ENCODE measurements at regions not wholly inside any gene's neighbourhood (a gene's known extent, or its start where the extent isn't known, plus 50 kb on each side); places are given as distances from the start of the nearest gene placed in this dataset.
"Not testable (repeated sequence)": the region's sequence is repeated elsewhere in the genome, so short reads cannot be mapped to it uniquely, and the experiment has no call there.

DNA sequence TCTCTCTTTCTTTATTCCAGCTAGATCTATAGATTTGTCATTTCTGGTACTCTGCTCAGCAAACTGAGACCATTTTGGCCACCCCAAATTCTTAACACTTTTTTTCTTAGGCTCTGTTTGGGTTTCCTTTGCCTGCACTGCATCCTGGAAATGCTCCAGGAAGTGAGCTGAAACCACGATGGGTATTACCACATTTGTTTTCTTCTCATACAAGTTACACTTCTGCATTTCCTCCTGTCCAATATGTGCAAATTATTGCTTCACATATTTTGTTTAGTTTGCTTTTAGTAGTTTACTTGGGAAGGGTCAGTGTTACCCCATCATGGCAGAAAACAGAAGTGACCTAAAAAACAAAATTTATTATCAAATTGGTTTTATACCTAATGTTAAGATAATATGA, 498.6 kb upstream of the GRIN3A start:
- Histone ChIP-seq H3K27ac (ENCODE audit: low read depth, low read length) (no peak overlapping the region), H3K56ac (replicated peaks; ENCODE audit: insufficient read length, low read depth, low read length) (no peak overlapping the region), H2BK120ac (replicated peaks; ENCODE audit: low read depth, low read length) (no peak overlapping the region), H3K23ac (ENCODE audit: insufficient read length) (no peak overlapping the region), H3K18ac (ENCODE audit: extremely low read depth, low read length) (no peak overlapping the region), H2BK12ac (ENCODE audit: low read depth, low read length) (no peak overlapping the region), H3K4me1 (replicated peaks in 1 of 4; ENCODE audit: control insufficient read depth in 3 of 4, insufficient read depth in 4 of 4, low read length in 3 of 4) (no peaks in the 10 kb centered on the region), H2BK20ac (ENCODE audit: low read length) (no peak overlapping the region), H2BK15ac (ENCODE audit: low read length) (no peak overlapping the region), H2BK5ac (ENCODE audit: low read depth, low read length) (no peak overlapping the region), H3K79me1 (ENCODE audit: low read depth, low read length) (no peaks in the 10 kb centered on the region), H3K36me3 (ENCODE audit: control insufficient read depth in 2 of 4, insufficient read depth in 4 of 4, low read length in 3 of 4) (no peaks in the 10 kb centered on the region), H3K27me3 (replicated peaks in 1 of 4; ENCODE audit: control insufficient read depth in 3 of 4, extremely low read depth in 1 of 4, insufficient read depth in 3 of 4, low read length in 3 of 4) (no peaks in the 10 kb centered on the region), H3K4me3 (ENCODE audit: extremely low read depth in 1 of 4, insufficient read depth in 2 of 4, low read depth in 3 of 4, low read length in 4 of 4) (no peak overlapping the region), H3K23me2 (ENCODE audit: low read depth, low read length) (no peaks in the 10 kb centered on the region), H4K91ac (replicated peaks; ENCODE audit: insufficient read length, low read length) (no peak overlapping the region), H2AK5ac (ENCODE audit: low read depth, low read length) (no peak overlapping the region), H3K9ac (replicated peaks in 1 of 4; ENCODE audit: extremely low read depth in 1 of 4, low read depth in 3 of 4, low read length in 3 of 4) (no peak overlapping the region), H3K14ac (ENCODE audit: insufficient read length) (no peak overlapping the region), H3K4me2 (ENCODE audit: insufficient read depth in 1 of 2, low read depth in 2 of 2, low read length in 2 of 2) (no peak overlapping the region), H3K79me2 (ENCODE audit: control insufficient read depth in 1 of 2, insufficient read depth in 2 of 2, low read length in 2 of 2) (no peaks in the 10 kb centered on the region), H4K20me1 (replicated peaks in 1 of 2; ENCODE audit: control insufficient read depth in 1 of 2, insufficient read depth in 2 of 2, low read length in 2 of 2) (no peaks in the 10 kb centered on the region), H2AFZ (ENCODE audit: low read length) (no peak overlapping the region), H4K8ac (ENCODE audit: extremely low read depth, insufficient read depth, low read length) (no peak overlapping the region), H3K4ac (replicated peaks; ENCODE audit: insufficient read length, low read depth, low read length) (no peak overlapping the region), H3K9me3 (ENCODE audit: insufficient read depth in 2 of 2, low read depth in 1 of 2, low read length in 1 of 2) (no peaks in the 10 kb centered on the region), H4K5ac (ENCODE audit: insufficient read length, low read depth, low read length) (no peak overlapping the region)
- DNase-seq (ENCODE audit: low read depth in 1 of 2, low spot score in 2 of 2) (no peak), FAIRE-seq (no peak)
- ChIA-PET POLR2A (ENCODE audit: partially characterized antibody) (no interaction called here), CTCF (ENCODE audit: partially characterized antibody) (no interaction called here)
- no peak for TF ChIP-seq SP2 (IDR thresholded peaks at IDR 0.05; ENCODE audit: low read length)
- 81% methylated on average over 1 of the region's 1 CpG; no CpG with 5 or more reads in 1 of the 2 experiments for WGBS, 2 experiments (ENCODE audit: extremely low coverage in 1 of 2, insufficient coverage in 1 of 2, insufficient read length in 1 of 2, insufficient replicate concordance in 2 of 2, low coverage in 1 of 2, low lambda C conversion rate in 2 of 2, missing lambda C conversion rate in 1 of 2)

- H2AK5ac ChIP-seq (ENCODE audit: low read depth, low read length); H4K91ac ChIP-seq (replicated peaks; ENCODE audit: insufficient read length, low read length); H3K79me2 ChIP-seq (ENCODE audit: control insufficient read depth in 1 of 2, insufficient read depth in 2 of 2, low read length in 2 of 2); H4K5ac ChIP-seq (ENCODE audit: insufficient read length, low read depth, low read length); H3K4me2 ChIP-seq (ENCODE audit: insufficient read depth in 1 of 2, low read depth in 2 of 2, low read length in 2 of 2); H3K4ac ChIP-seq (replicated peaks; ENCODE audit: insufficient read length, low read depth, low read length); H3K4me3 ChIP-seq (ENCODE audit: extremely low read depth in 1 of 4, insufficient read depth in 2 of 4, low read depth in 3 of 4, low read length in 4 of 4); H3K18ac ChIP-seq (ENCODE audit: extremely low read depth, low read length); H3K27ac ChIP-seq (ENCODE audit: low read depth, low read length); H3K23me2 ChIP-seq (ENCODE audit: low read depth, low read length); CTCF ChIA-PET (ENCODE audit: partially characterized antibody); H2BK20ac ChIP-seq (ENCODE audit: low read length); H3K56ac ChIP-seq (replicated peaks; ENCODE audit: insufficient read length, low read depth, low read length); H4K20me1 ChIP-seq (replicated peaks in 1 of 2; ENCODE audit: control insufficient read depth in 1 of 2, insufficient read depth in 2 of 2, low read length in 2 of 2); H4K8ac ChIP-seq (ENCODE audit: extremely low read depth, insufficient read depth, low read length); POLR2A ChIA-PET (ENCODE audit: partially characterized antibody); H3K14ac ChIP-seq (ENCODE audit: insufficient read length); H3K23ac ChIP-seq (ENCODE audit: insufficient read length); H2BK120ac ChIP-seq (replicated peaks; ENCODE audit: low read depth, low read length); H2AFZ ChIP-seq (ENCODE audit: low read length); FAIRE-seq; H2BK12ac ChIP-seq (ENCODE audit: low read depth, low read length); H3K79me1 ChIP-seq (ENCODE audit: low read depth, low read length); H3K9ac ChIP-seq (replicated peaks in 1 of 4; ENCODE audit: extremely low read depth in 1 of 4, low read depth in 3 of 4, low read length in 3 of 4); H3K4me1 ChIP-seq (replicated peaks in 1 of 4; ENCODE audit: control insufficient read depth in 3 of 4, insufficient read depth in 4 of 4, low read length in 3 of 4); H3K27me3 ChIP-seq (replicated peaks in 1 of 4; ENCODE audit: control insufficient read depth in 3 of 4, extremely low read depth in 1 of 4, insufficient read depth in 3 of 4, low read length in 3 of 4); H3K9me3 ChIP-seq (ENCODE audit: insufficient read depth in 2 of 2, low read depth in 1 of 2, low read length in 1 of 2); DNase-seq (ENCODE audit: low read depth in 1 of 2, low spot score in 2 of 2); H2BK5ac ChIP-seq (ENCODE audit: low read depth, low read length); H3K36me3 ChIP-seq (ENCODE audit: control insufficient read depth in 2 of 4, insufficient read depth in 4 of 4, low read length in 3 of 4); H2BK15ac ChIP-seq (ENCODE audit: low read length): not testable (repeated sequence)
- WGBS, 2 experiments (ENCODE audit: extremely low coverage in 1 of 2, insufficient coverage in 1 of 2, insufficient read length in 1 of 2, insufficient replicate concordance in 2 of 2, low coverage in 1 of 2, low lambda C conversion rate in 2 of 2, missing lambda C conversion rate in 1 of 2), result 95% methylated on average over 4 of the region's 4 CpGs; no CpG with 5 or more reads in 1 of the 2 experiments
Measured at GRCh38 chr9:102227416-102227815, 489.0 kb upstream of the GRIN3A start.

All from H1 (cell line).